WERI-Rb-1 (cell line): ENCODE measurements at regions not wholly inside any gene's neighbourhood (a gene's known extent, or its start where the extent isn't known, plus 50 kb on each side); places are given as distances from the start of the nearest gene placed in this dataset.

Source experiments
- DNase-seq: peaks from one replicate; pipeline ENCODE4 v3.0.0-alpha.2; 2020
- H3K27ac ChIP-seq: fragments of 250-450 bp; sonication (Bioruptor Pico); 2 replicates; pipeline ENCODE4 v1.5.1; 2020; ENCODE audit warnings: mild to moderate bottlenecking, moderate library complexity
- H3K27me3 ChIP-seq: fragments of 250-450 bp; sonication (Bioruptor Pico); 2 replicates; pipeline ENCODE4 v1.5.1; 2021; ENCODE audit warnings: mild to moderate bottlenecking, low read depth, moderate library complexity; ENCODE audit not compliant: insufficient read depth, severe bottlenecking
- H3K36me3 ChIP-seq: fragments of 250-450 bp; sonication (Bioruptor Pico); 2 replicates; pipeline ENCODE4 v1.5.1; 2020; ENCODE audit warnings: mild to moderate bottlenecking, moderate library complexity
- H3K4me3 ChIP-seq: 2 replicates; pipeline ENCODE4 v1.5.1; 2011; ENCODE audit warnings: low read depth, mild to moderate bottlenecking, control low read depth, low read length
- H3K9me3 ChIP-seq: fragments of 250-450 bp; sonication (Bioruptor Pico); 2 replicates; pipeline ENCODE4 v1.5.1; 2021; ENCODE audit warnings: mild to moderate bottlenecking, moderate library complexity; ENCODE audit not compliant: severe bottlenecking
- TF ChIP-seq, protein P1 (sequence below): IDR thresholded peaks from 2 replicates; pipeline ENCODE4 v1.5.1; 2011; ENCODE audit warnings: low read depth, mild to moderate bottlenecking, control low read depth, inconsistent platforms, low read length

DNA sequence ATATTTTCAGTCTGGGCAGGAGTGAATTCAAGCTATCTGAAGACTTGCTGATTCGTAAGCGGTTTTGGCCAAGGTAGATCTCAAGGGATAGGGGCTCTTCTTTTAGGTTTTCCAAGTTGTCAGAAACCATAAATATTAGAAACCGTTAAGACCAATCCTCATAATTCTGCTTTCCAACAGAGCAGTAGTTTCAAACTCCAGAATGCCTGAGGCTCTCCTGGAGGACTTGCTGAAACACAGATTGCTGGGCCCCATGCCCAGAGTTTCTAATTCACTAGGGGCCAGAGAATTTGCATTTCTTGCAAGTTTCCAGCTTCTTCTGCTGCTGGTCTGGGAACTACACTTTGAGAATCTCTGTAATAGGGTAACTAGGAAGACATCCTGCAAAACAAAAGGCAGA, 1855.7 kb upstream of the CELF4 start:
- Histone ChIP-seq H3K36me3 (no peaks in the 10 kb centered on the region), H3K9me3 (peaks cover 5% of the 10 kb centered on the region), H3K4me3 (no peak overlapping the region), H3K27ac (no peak overlapping the region), H3K27me3 (no peaks in the 10 kb centered on the region)
- no peak for DNase-seq
- TF ChIP-seq, protein P1, sequence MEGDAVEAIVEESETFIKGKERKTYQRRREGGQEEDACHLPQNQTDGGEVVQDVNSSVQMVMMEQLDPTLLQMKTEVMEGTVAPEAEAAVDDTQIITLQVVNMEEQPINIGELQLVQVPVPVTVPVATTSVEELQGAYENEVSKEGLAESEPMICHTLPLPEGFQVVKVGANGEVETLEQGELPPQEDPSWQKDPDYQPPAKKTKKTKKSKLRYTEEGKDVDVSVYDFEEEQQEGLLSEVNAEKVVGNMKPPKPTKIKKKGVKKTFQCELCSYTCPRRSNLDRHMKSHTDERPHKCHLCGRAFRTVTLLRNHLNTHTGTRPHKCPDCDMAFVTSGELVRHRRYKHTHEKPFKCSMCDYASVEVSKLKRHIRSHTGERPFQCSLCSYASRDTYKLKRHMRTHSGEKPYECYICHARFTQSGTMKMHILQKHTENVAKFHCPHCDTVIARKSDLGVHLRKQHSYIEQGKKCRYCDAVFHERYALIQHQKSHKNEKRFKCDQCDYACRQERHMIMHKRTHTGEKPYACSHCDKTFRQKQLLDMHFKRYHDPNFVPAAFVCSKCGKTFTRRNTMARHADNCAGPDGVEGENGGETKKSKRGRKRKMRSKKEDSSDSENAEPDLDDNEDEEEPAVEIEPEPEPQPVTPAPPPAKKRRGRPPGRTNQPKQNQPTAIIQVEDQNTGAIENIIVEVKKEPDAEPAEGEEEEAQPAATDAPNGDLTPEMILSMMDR, result no peak

DNA sequence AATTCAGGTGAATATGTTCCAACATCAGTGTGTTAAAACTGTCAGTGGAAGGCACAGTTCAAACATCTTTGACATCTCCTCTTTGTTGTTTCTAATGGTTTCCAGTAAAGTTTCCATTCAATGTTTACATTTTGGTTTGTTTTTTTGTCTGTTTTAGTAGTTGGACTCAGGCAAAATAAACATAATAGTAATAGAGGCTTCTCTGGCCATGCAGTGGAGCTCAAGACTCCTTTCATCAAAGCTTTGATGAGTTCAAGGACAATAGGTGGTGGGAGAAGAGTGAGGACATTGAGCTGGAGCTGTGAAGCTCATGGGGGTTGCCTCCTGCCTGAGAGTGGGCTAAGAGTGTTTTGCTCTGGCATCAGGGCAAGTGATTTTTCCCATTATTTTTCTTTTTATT, 1853.7 kb upstream of the CELF4 start:
- TF ChIP-seq, protein P1, result no peak
- no peaks in the 10 kb centered on the region for H3K9me3 ChIP-seq
- no peak for DNase-seq

DNA sequence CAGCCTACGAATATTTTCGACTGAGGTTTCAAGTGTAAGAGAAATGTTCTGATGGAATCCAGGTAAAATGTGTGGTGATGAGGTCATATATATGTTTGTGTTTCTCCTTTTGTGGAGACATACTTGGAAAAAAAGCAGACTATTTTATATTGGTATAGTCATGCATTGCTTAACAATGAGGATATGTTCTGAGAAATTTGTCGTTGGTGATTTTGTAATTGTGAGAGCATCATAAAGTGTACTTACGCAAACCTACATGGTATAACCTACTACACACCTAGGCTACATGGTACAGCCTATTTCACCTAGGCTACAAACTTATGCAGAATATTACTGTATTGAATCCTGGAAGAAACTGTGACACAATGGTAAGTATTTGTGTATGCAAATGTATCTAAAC, 1849.9 kb upstream of the CELF4 start:
- no peak overlapping the region for H3K27ac ChIP-seq
- H3K9me3 ChIP-seq, result no peaks in the 10 kb centered on the region
- DNase-seq, result no peak
- no peaks in the 10 kb centered on the region for H3K36me3 ChIP-seq
- no peak overlapping the region for H3K4me3 ChIP-seq
- TF ChIP-seq, protein P1, result no peak
- no peaks in the 10 kb centered on the region for H3K27me3 ChIP-seq

More for the DNA sequence above, 1853.7 kb upstream of the CELF4 start:
- H3K36me3 ChIP-seq, result no peaks in the 10 kb centered on the region
- no peaks in the 10 kb centered on the region for H3K27me3 ChIP-seq
- H3K4me3 ChIP-seq, result no peak overlapping the region
- H3K27ac ChIP-seq, result no peak overlapping the region

DNA sequence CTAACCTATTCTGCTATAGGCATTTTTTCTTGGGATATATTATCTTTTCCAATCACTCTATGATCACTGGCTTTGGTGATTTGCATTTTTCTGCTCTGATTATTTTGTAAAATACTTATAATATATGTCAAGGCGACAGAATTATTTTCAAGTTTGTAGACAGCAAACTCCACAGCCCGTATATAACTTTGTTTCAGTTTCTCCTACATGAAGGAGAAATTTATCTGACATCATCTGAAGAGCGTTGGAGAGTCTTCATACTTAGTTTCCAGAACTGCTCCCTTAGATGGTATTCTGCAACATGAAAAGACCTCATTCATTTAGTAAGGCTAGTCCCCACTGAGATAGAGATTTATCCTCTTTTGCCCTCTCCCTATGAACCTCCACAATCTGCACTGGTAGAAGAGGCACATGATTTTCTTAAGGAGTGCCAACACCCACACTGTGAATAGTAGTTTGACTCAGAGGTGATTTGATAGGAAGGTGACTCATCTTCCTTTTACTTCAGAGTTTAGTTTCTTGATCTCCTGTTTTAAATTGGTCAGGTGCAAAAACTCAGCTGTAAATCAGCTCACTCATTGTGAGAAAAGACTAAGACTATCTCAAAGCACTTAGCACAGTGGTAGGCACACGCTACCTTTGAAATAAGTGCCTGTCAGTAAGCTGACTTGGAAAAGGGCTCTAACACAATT, 1848.6 kb upstream of the CELF4 start:
- Histone ChIP-seq H3K27me3 (no peaks in the 10 kb centered on the region), H3K9me3 (no peaks in the 10 kb centered on the region), H3K4me3 (no peak overlapping the region), H3K27ac (no peak overlapping the region), H3K36me3 (no peaks in the 10 kb centered on the region)
- DNase-seq, result no peak
- TF ChIP-seq, protein P1, result no peak

DNA sequence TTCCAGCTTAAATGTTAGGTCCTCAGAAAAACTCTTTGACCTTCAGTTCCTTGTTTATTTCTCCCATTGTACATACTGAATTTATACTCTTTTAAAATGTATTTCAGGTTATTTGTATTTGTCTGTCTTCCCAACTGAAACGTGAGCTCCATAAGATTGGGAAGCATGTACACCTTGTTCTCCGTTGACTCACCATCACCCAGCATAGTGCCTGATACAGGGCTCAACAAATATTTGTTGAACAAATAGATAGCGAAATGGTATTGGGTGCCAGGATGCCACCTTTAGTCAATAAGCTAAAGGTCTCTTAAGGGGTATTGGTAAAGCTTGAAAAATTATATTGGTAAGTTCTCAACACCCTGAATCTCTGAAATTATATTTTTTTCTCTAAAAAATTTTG, 1841.3 kb upstream of the CELF4 start:
- no peaks in the 10 kb centered on the region for H3K9me3 ChIP-seq
- H3K27me3 ChIP-seq, result no peaks in the 10 kb centered on the region
- TF ChIP-seq, protein P1, result no peak
- no peak for DNase-seq
- no peak overlapping the region for H3K27ac ChIP-seq
- no peaks in the 10 kb centered on the region for H3K36me3 ChIP-seq
- H3K4me3 ChIP-seq, result no peak overlapping the region

DNA sequence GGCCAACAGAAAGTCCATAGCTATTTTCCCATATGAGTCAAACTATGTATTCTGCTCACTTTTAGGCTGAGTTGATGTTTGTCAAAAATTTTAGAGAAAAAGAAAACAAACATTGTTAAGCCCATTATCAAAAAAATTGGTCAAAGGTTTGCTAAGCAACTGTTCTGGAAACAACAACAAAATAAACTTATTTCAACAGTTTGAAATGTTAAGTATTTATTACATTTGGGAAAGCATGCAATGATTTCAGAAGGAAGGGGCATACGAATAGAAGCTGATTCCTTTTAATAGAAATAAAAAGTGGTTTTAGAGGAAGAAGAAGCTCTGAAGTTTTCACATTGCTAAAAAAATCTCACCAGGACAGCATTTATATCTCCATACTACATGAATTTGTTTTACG, 1837.5 kb upstream of the CELF4 start:
- TF ChIP-seq, protein P1, result no peak
- H3K27ac ChIP-seq, result no peak overlapping the region
- no peak for DNase-seq
- no peaks in the 10 kb centered on the region for H3K9me3 ChIP-seq
- no peaks in the 10 kb centered on the region for H3K36me3 ChIP-seq
- H3K4me3 ChIP-seq, result no peak overlapping the region
- no peaks in the 10 kb centered on the region for H3K27me3 ChIP-seq
